Stimulated activated naive CD4-positive, alpha-beta T cell (primary cell): ENCODE measurements at regions not wholly inside any gene's neighbourhood (a gene's known extent, or its start where the extent isn't known, plus 50 kb on each side); places are given as distances from the start of the nearest gene placed in this dataset.

Experiments used
- DNase-seq, 6 experiments: peaks; one replicate each; lab custom pipeline; 2025; lab: John Stamatoyannopoulos, UW

- DNase-seq: no peak
Observed at GRCh38 chr9:29830821-29831220, 2257.5 kb upstream of the C9orf72 start.

GRCh38 chr9:29838491-29839020 is 2265.3 kb upstream of the C9orf72 start:
- no peak for DNase-seq

GRCh38 chr9:29844251-29844650 is 2271.0 kb upstream of the C9orf72 start:
- no peak for DNase-seq

GRCh38 chr9:29850664-29851063 is 2277.4 kb upstream of the C9orf72 start:
- DNase-seq: no peak

- no peak for DNase-seq
Observed at GRCh38 chr9:29861803-29862202, 2288.5 kb upstream of the C9orf72 start.

- peak in 1 of 6 experiments; percentile 25 for DNase-seq
Observed at GRCh38 chr9:29865764-29866313, 2292.6 kb upstream of the C9orf72 start.

- DNase-seq: no peak
Observed at GRCh38 chr9:29866556-29866955, 2293.3 kb upstream of the C9orf72 start.

GRCh38 chr9:29873579-29873978 is 2300.3 kb upstream of the C9orf72 start:
- no peak for DNase-seq

- no peak for DNase-seq
Observed at GRCh38 chr9:29875547-29875946, 2302.3 kb upstream of the C9orf72 start.

GRCh38 chr9:29882767-29883166 is 2309.5 kb upstream of the C9orf72 start:
- no peak for DNase-seq

GRCh38 chr9:29906065-29906464 is 2332.8 kb upstream of the C9orf72 start:
- DNase-seq: no peak

- no peak for DNase-seq
Observed at GRCh38 chr9:29928072-29928471, 2354.8 kb upstream of the C9orf72 start.

- no peak for DNase-seq
Observed at GRCh38 chr9:29939559-29939958, 2366.3 kb upstream of the C9orf72 start.

GRCh38 chr9:29945012-29945411 is 2371.7 kb upstream of the C9orf72 start:
- DNase-seq: no peak

GRCh38 chr9:29958469-29958868 is 2385.2 kb upstream of the C9orf72 start:
- DNase-seq: no peak

GRCh38 chr9:29965834-29966233 is 2392.6 kb upstream of the C9orf72 start:
- DNase-seq: no peak

- no peak for DNase-seq
Observed at GRCh38 chr9:29966247-29966646, 2393.0 kb upstream of the C9orf72 start.

GRCh38 chr9:29968831-29969230 is 2395.6 kb upstream of the C9orf72 start:
- no peak for DNase-seq

GRCh38 chr9:29969408-29969807 is 2396.1 kb upstream of the C9orf72 start:
- DNase-seq: no peak

- DNase-seq: no peak
Observed at GRCh38 chr9:29969856-29970647, 2396.8 kb upstream of the C9orf72 start.

GRCh38 chr9:29974197-29974596 is 2400.9 kb upstream of the C9orf72 start:
- no peak for DNase-seq

- DNase-seq: no peak
Observed at GRCh38 chr9:29976981-29977380, 2403.7 kb upstream of the C9orf72 start.

- no peak for DNase-seq
Observed at GRCh38 chr9:29981013-29981412, 2403.4 kb upstream of the ACO1 start.

- DNase-seq: no peak
Observed at GRCh38 chr9:29999645-30000044, 2384.8 kb upstream of the ACO1 start.
